NCI-H748 (cell line): ENCODE measurements at regions not wholly inside any gene's neighbourhood (a gene's known extent, or its start where the extent isn't known, plus 50 kb on each side); places are given as distances from the start of the nearest gene placed in this dataset.

Experiments used
- DNase-seq: peaks from one replicate; lab custom pipeline; 2025; ENCODE audit not compliant: unreplicated experiment; lab: John Stamatoyannopoulos, UW

- no peak for DNase-seq
Measured at GRCh38 chr20:12353842-12354241, 436.1 kb downstream of the BTBD3 start.

- DNase-seq, result no peak
Measured at GRCh38 chr20:12354725-12355124, 437.0 kb downstream of the BTBD3 start.

- DNase-seq, result no peak
Measured at GRCh38 chr20:12355185-12355584, 437.5 kb downstream of the BTBD3 start.

- DNase-seq, result peak; percentile 83
Measured at GRCh38 chr20:12358006-12358654, 440.4 kb downstream of the BTBD3 start.

GRCh38 chr20:12358655-12359009 is 440.9 kb downstream of the BTBD3 start:
- peak; percentile 50 for DNase-seq

- peak; percentile 100 for DNase-seq
Measured at GRCh38 chr20:12371990-12372389, 454.3 kb downstream of the BTBD3 start.

GRCh38 chr20:12372557-12372956 is 454.9 kb downstream of the BTBD3 start:
- peak; percentile 99 for DNase-seq

GRCh38 chr20:12375967-12376366 is 458.3 kb downstream of the BTBD3 start:
- DNase-seq, result no peak

GRCh38 chr20:12383821-12384220 is 466.1 kb downstream of the BTBD3 start:
- DNase-seq, result no peak

- no peak for DNase-seq
Measured at GRCh38 chr20:12386821-12387220, 469.1 kb downstream of the BTBD3 start.

GRCh38 chr20:12391099-12391498 is 473.4 kb downstream of the BTBD3 start:
- peak; percentile 54 for DNase-seq

- peak; percentile 76 for DNase-seq
Measured at GRCh38 chr20:12394786-12395185, 477.1 kb downstream of the BTBD3 start.

GRCh38 chr20:12395353-12395752 is 477.7 kb downstream of the BTBD3 start:
- no peak for DNase-seq

GRCh38 chr20:12395760-12396159 is 478.1 kb downstream of the BTBD3 start:
- DNase-seq, result no peak

GRCh38 chr20:12399110-12399836 is 481.6 kb downstream of the BTBD3 start:
- no peak for DNase-seq

GRCh38 chr20:12404941-12405340 is 487.2 kb downstream of the BTBD3 start:
- no peak for DNase-seq

- no peak for DNase-seq
Measured at GRCh38 chr20:12406978-12407377, 489.3 kb downstream of the BTBD3 start.

GRCh38 chr20:12409501-12409900 is 491.8 kb downstream of the BTBD3 start:
- no peak for DNase-seq

- no peak for DNase-seq
Measured at GRCh38 chr20:12410783-12411182, 493.1 kb downstream of the BTBD3 start.

- DNase-seq, result no peak
Measured at GRCh38 chr20:12411246-12411940, 493.7 kb downstream of the BTBD3 start.

- DNase-seq, result no peak
Measured at GRCh38 chr20:12413116-12413515, 495.4 kb downstream of the BTBD3 start.
